DMS79 treated with DMSO at 0.1 percent for 48 hours (cell line): ENCODE measurements at regions not wholly inside any gene's neighbourhood (a gene's known extent, or its start where the extent isn't known, plus 50 kb on each side); places are given as distances from the start of the nearest gene placed in this dataset.
"Not testable (repeated sequence)": the region's sequence is repeated elsewhere in the genome, so short reads cannot be mapped to it uniquely, and the experiment has no call there.

Experiments used
- DNase-seq: peaks from one replicate; lab custom pipeline; 2025; lab: John Stamatoyannopoulos, UW

- no peak for DNase-seq
These were observed 91.1 kb upstream of the SKAP2 start for GRCh38 chr7:26955516-26955915.

GRCh38 chr7:26954951-26955350 lies 90.6 kb upstream of the SKAP2 start:
- no peak for DNase-seq

- no peak for DNase-seq
These were observed 87.1 kb upstream of the SKAP2 start for GRCh38 chr7:26951407-26951950.

GRCh38 chr7:26950889-26951288 lies 86.5 kb upstream of the SKAP2 start:
- no peak for DNase-seq

GRCh38 chr7:26949319-26949718 lies 84.9 kb upstream of the SKAP2 start:
- DNase-seq, result no peak

- DNase-seq, result no peak
These were observed 84.3 kb upstream of the SKAP2 start for GRCh38 chr7:26948617-26949118.

- DNase-seq, result peak; percentile 22
These were observed 80.3 kb upstream of the SKAP2 start for GRCh38 chr7:26944501-26945358.

- no peak for DNase-seq
These were observed 73.7 kb upstream of the SKAP2 start for GRCh38 chr7:26937939-26938623.

GRCh38 chr7:26937306-26937705 lies 72.9 kb upstream of the SKAP2 start:
- no peak for DNase-seq

- not testable (repeated sequence) for DNase-seq
These were observed 68.2 kb upstream of the SKAP2 start for GRCh38 chr7:26932616-26933015.

- no peak for DNase-seq
These were observed 66.5 kb upstream of the SKAP2 start for GRCh38 chr7:26930845-26931244.

- no peak for DNase-seq
These were observed 65.8 kb upstream of the SKAP2 start for GRCh38 chr7:26930201-26930600.

- no peak for DNase-seq
These were observed 64.4 kb upstream of the SKAP2 start for GRCh38 chr7:26928703-26929347.

GRCh38 chr7:26925768-26926167 lies 61.4 kb upstream of the SKAP2 start:
- DNase-seq, result no peak

GRCh38 chr7:26924149-26924767 lies 59.9 kb upstream of the SKAP2 start:
- DNase-seq, result no peak

- no peak for DNase-seq
These were observed 55.6 kb upstream of the SKAP2 start for GRCh38 chr7:26919906-26920493.

GRCh38 chr7:26918241-26918640 lies 53.9 kb upstream of the SKAP2 start:
- DNase-seq, result no peak

- no peak for DNase-seq
These were observed 52.5 kb upstream of the SKAP2 start for GRCh38 chr7:26916779-26917320.

GRCh38 chr7:26916336-26916735 lies 51.9 kb upstream of the SKAP2 start:
- no peak for DNase-seq
